ENCODE measurements at regions not wholly inside any gene's neighbourhood (a gene's known extent, or its start where the extent isn't known, plus 50 kb on each side); places are given as distances from the start of the nearest gene placed in this dataset.

- no peak overlapping the region for H3K4me3 Mint-ChIP-seq
- intact Hi-C loops (cut with micrococcal nuclease), result no loop called here
- H3K27ac Mint-ChIP-seq, result no peak overlapping the region
- H3K9me3 ChIP-seq (ENCODE audit: control insufficient read depth in 2 of 3, low read length in 3 of 3), result no peaks in the 10 kb centered on the region
- ATAC-seq (no peak), DNase-seq (no peak)
- H3K4me1 ChIP-seq (ENCODE audit: control insufficient read depth in 2 of 2, insufficient read depth in 2 of 2, low read length in 2 of 2), result no peaks in the 10 kb centered on the region
- CTCF ChIA-PET, result no interaction called here
- no peaks in the 10 kb centered on the region for H3K27me3 Mint-ChIP-seq
- peaks cover 0 to 9% (median 1%) of the 10 kb centered on the region in 11 donors for H3K9me3 Mint-ChIP-seq
- no peaks in the 10 kb centered on the region for H3K27me3 ChIP-seq (ENCODE audit: control insufficient read depth in 2 of 2, insufficient read depth in 2 of 2, low read length in 2 of 2)
- H3K36me3 Mint-ChIP-seq, result no peaks in the 10 kb centered on the region
- no peaks in the 10 kb centered on the region for H3K4me1 Mint-ChIP-seq
- H3K4me3 ChIP-seq (ENCODE audit: low read length), result no peak overlapping the region
- no peaks in the 10 kb centered on the region for H3K36me3 ChIP-seq (ENCODE audit: control insufficient read depth in 2 of 3, insufficient read depth in 3 of 3, low read length in 3 of 3)
- no peak overlapping the region for H3K27ac ChIP-seq (ENCODE audit: low read depth, low read length)
- POLR2A ChIA-PET, result no interaction called here
Measured at GRCh38 chr5:120841830-120842229, 377.7 kb downstream of the PRR16 start.

GRCh38 chr5:120843390-120843980, 379.4 kb downstream of the PRR16 start:
- ATAC-seq (no peak), DNase-seq (no peak)
- H3K4me3 ChIP-seq (ENCODE audit: low read length), result no peak overlapping the region
- H3K4me1 Mint-ChIP-seq, result no peaks in the 10 kb centered on the region
- no peaks in the 10 kb centered on the region for H3K27me3 ChIP-seq (ENCODE audit: control insufficient read depth in 2 of 2, insufficient read depth in 2 of 2, low read length in 2 of 2)
- intact Hi-C loops (cut with micrococcal nuclease), result no loop called here
- H3K27ac Mint-ChIP-seq, result no peak overlapping the region
- H3K4me1 ChIP-seq (ENCODE audit: control insufficient read depth in 2 of 2, insufficient read depth in 2 of 2, low read length in 2 of 2), result no peaks in the 10 kb centered on the region
- POLR2A ChIA-PET, result no interaction called here
- CTCF ChIA-PET, result no interaction called here
- H3K4me3 Mint-ChIP-seq, result no peak overlapping the region
- H3K9me3 ChIP-seq (ENCODE audit: control insufficient read depth in 2 of 3, low read length in 3 of 3), result no peaks in the 10 kb centered on the region
- no peaks in the 10 kb centered on the region for H3K27me3 Mint-ChIP-seq
- peaks cover 0 to 9% (median 2%) of the 10 kb centered on the region in 11 donors for H3K9me3 Mint-ChIP-seq
- no peaks in the 10 kb centered on the region for H3K36me3 Mint-ChIP-seq
- H3K27ac ChIP-seq (ENCODE audit: low read depth, low read length), result no peak overlapping the region
- H3K36me3 ChIP-seq (ENCODE audit: control insufficient read depth in 2 of 3, insufficient read depth in 3 of 3, low read length in 3 of 3), result no peaks in the 10 kb centered on the region

- H3K4me1 ChIP-seq (ENCODE audit: control insufficient read depth in 2 of 2, insufficient read depth in 2 of 2, low read length in 2 of 2), result no peaks in the 10 kb centered on the region
- H3K9me3 ChIP-seq (ENCODE audit: control insufficient read depth in 2 of 3, low read length in 3 of 3), result no peaks in the 10 kb centered on the region
- Mint-ChIP-seq H3K27ac (no peak overlapping the region), H3K4me3 (no peak overlapping the region), H3K36me3 (no peaks in the 10 kb centered on the region), H3K27me3 (no peaks in the 10 kb centered on the region), H3K9me3 (peaks cover 0 to 13% (median 4%) of the 10 kb centered on the region in 11 donors), H3K4me1 (no peaks in the 10 kb centered on the region)
- ATAC-seq (no peak), DNase-seq (no peak)
- H3K4me3 ChIP-seq (ENCODE audit: low read length), result no peak overlapping the region
- POLR2A ChIA-PET, result no interaction called here
- CTCF ChIA-PET, result no interaction called here
- no peaks in the 10 kb centered on the region for H3K27me3 ChIP-seq (ENCODE audit: control insufficient read depth in 2 of 2, insufficient read depth in 2 of 2, low read length in 2 of 2)
- intact Hi-C loops (cut with micrococcal nuclease), result no loop called here
- H3K36me3 ChIP-seq (ENCODE audit: control insufficient read depth in 2 of 3, insufficient read depth in 3 of 3, low read length in 3 of 3), result no peaks in the 10 kb centered on the region
- no peak overlapping the region for H3K27ac ChIP-seq (ENCODE audit: low read depth, low read length)
Measured at GRCh38 chr5:120848883-120849282, 384.8 kb downstream of the PRR16 start.

GRCh38 chr5:120852222-120852860, 388.2 kb downstream of the PRR16 start:
- Mint-ChIP-seq H3K4me1 (no peaks in the 10 kb centered on the region), H3K36me3 (no peaks in the 10 kb centered on the region), H3K27me3 (no peaks in the 10 kb centered on the region), H3K9me3 (peaks cover 0 to 15% (median 3%) of the 10 kb centered on the region in 11 donors), H3K4me3 (no peak overlapping the region), H3K27ac (no peak overlapping the region)
- Histone ChIP-seq H3K36me3 (ENCODE audit: control insufficient read depth in 2 of 3, insufficient read depth in 3 of 3, low read length in 3 of 3) (no peaks in the 10 kb centered on the region), H3K27ac (ENCODE audit: low read depth, low read length) (no peak overlapping the region), H3K4me1 (ENCODE audit: control insufficient read depth in 2 of 2, insufficient read depth in 2 of 2, low read length in 2 of 2) (no peaks in the 10 kb centered on the region), H3K27me3 (ENCODE audit: control insufficient read depth in 2 of 2, insufficient read depth in 2 of 2, low read length in 2 of 2) (no peaks in the 10 kb centered on the region), H3K4me3 (ENCODE audit: low read length) (no peak overlapping the region), H3K9me3 (ENCODE audit: control insufficient read depth in 2 of 3, low read length in 3 of 3) (no peaks in the 10 kb centered on the region)
- ATAC-seq (no peak), DNase-seq (no peak)
- POLR2A ChIA-PET, result no interaction called here
- CTCF ChIA-PET, result no interaction called here
- intact Hi-C loops (cut with micrococcal nuclease), result no loop called here

- intact Hi-C loops (cut with micrococcal nuclease), result no loop called here
- H3K36me3 Mint-ChIP-seq, result no peaks in the 10 kb centered on the region
- no peak overlapping the region for H3K27ac ChIP-seq (ENCODE audit: low read depth, low read length)
- H3K4me3 ChIP-seq (ENCODE audit: low read length), result no peak overlapping the region
- H3K9me3 ChIP-seq (ENCODE audit: control insufficient read depth in 2 of 3, low read length in 3 of 3), result no peaks in the 10 kb centered on the region
- no peaks in the 10 kb centered on the region for H3K4me1 Mint-ChIP-seq
- ATAC-seq (no peak), DNase-seq (no peak)
- ChIA-PET CTCF (no interaction called here), POLR2A (no interaction called here)
- no peaks in the 10 kb centered on the region for H3K27me3 ChIP-seq (ENCODE audit: control insufficient read depth in 2 of 2, insufficient read depth in 2 of 2, low read length in 2 of 2)
- H3K36me3 ChIP-seq (ENCODE audit: control insufficient read depth in 2 of 3, insufficient read depth in 3 of 3, low read length in 3 of 3), result no peaks in the 10 kb centered on the region
- H3K27ac Mint-ChIP-seq, result no peak overlapping the region
- H3K4me1 ChIP-seq (ENCODE audit: control insufficient read depth in 2 of 2, insufficient read depth in 2 of 2, low read length in 2 of 2), result no peaks in the 10 kb centered on the region
- H3K27me3 Mint-ChIP-seq, result no peaks in the 10 kb centered on the region
- H3K9me3 Mint-ChIP-seq, result peaks cover 0 to 9% (median 0%) of the 10 kb centered on the region in 11 donors
- H3K4me3 Mint-ChIP-seq, result no peak overlapping the region
Measured at GRCh38 chr5:120866997-120867396, 402.9 kb downstream of the PRR16 start.

- DNase-seq (no peak), ATAC-seq (no peak)
- Histone ChIP-seq H3K27me3 (ENCODE audit: control insufficient read depth in 2 of 2, insufficient read depth in 2 of 2, low read length in 2 of 2) (no peaks in the 10 kb centered on the region), H3K4me1 (ENCODE audit: control insufficient read depth in 2 of 2, insufficient read depth in 2 of 2, low read length in 2 of 2) (no peaks in the 10 kb centered on the region), H3K4me3 (ENCODE audit: low read length) (no peak overlapping the region), H3K36me3 (ENCODE audit: control insufficient read depth in 2 of 3, insufficient read depth in 3 of 3, low read length in 3 of 3) (no peaks in the 10 kb centered on the region), H3K9me3 (ENCODE audit: control insufficient read depth in 2 of 3, low read length in 3 of 3) (no peaks in the 10 kb centered on the region), H3K27ac (ENCODE audit: low read depth, low read length) (no peak overlapping the region)
- Mint-ChIP-seq H3K27me3 (no peaks in the 10 kb centered on the region), H3K27ac (no peak overlapping the region), H3K9me3 (peaks cover 0 to 15% (median 0%) of the 10 kb centered on the region in 11 donors), H3K4me3 (no peak overlapping the region), H3K36me3 (no peaks in the 10 kb centered on the region), H3K4me1 (no peaks in the 10 kb centered on the region)
- intact Hi-C loops (cut with micrococcal nuclease), result no loop called here
- ChIA-PET CTCF (no interaction called here), POLR2A (no interaction called here)
Measured at GRCh38 chr5:120869831-120870230, 405.7 kb downstream of the PRR16 start.

GRCh38 chr5:120872297-120872696, 408.2 kb downstream of the PRR16 start:
- CTCF ChIA-PET, result no interaction called here
- POLR2A ChIA-PET, result no interaction called here

More at GRCh38 chr5:120872297-120872696, 408.2 kb downstream of the PRR16 start:
- Histone ChIP-seq H3K9me3 (ENCODE audit: control insufficient read depth in 2 of 3, low read length in 3 of 3) (no peaks in the 10 kb centered on the region), H3K36me3 (ENCODE audit: control insufficient read depth in 2 of 3, insufficient read depth in 3 of 3, low read length in 3 of 3) (no peaks in the 10 kb centered on the region), H3K4me1 (ENCODE audit: control insufficient read depth in 2 of 2, insufficient read depth in 2 of 2, low read length in 2 of 2) (no peaks in the 10 kb centered on the region), H3K4me3 (ENCODE audit: low read length) (no peak overlapping the region), H3K27me3 (ENCODE audit: control insufficient read depth in 2 of 2, insufficient read depth in 2 of 2, low read length in 2 of 2) (no peaks in the 10 kb centered on the region), H3K27ac (ENCODE audit: low read depth, low read length) (no peak overlapping the region)
- H3K9me3 Mint-ChIP-seq, result peaks cover 0 to 13% (median 0%) of the 10 kb centered on the region in 11 donors
- no peak overlapping the region for H3K27ac Mint-ChIP-seq
- no peak for DNase-seq
- no peak overlapping the region for H3K4me3 Mint-ChIP-seq
- ATAC-seq, result no peak
- H3K4me1 Mint-ChIP-seq, result no peaks in the 10 kb centered on the region
- intact Hi-C loops (cut with micrococcal nuclease), result no loop called here
- no peaks in the 10 kb centered on the region for H3K36me3 Mint-ChIP-seq
- no peaks in the 10 kb centered on the region for H3K27me3 Mint-ChIP-seq

Data from naive thymus-derived CD4-positive, alpha-beta T cell (primary cell).